HG03095 (cell line): ENCODE measurements at regions not wholly inside any gene's neighbourhood (a gene's known extent, or its start where the extent isn't known, plus 50 kb on each side); places are given as distances from the start of the nearest gene placed in this dataset.
"Not testable (repeated sequence)": the region's sequence is repeated elsewhere in the genome, so short reads cannot be mapped to it uniquely, and the experiment has no call there.

Experiments used
- ATAC-seq: cut with Tn5 transposase; IDR thresholded peaks from one replicate; pipeline ENCODE4 v1.9.1; 2021; ENCODE audit warnings: moderate library complexity; ENCODE audit not compliant: unreplicated experiment

DNA sequence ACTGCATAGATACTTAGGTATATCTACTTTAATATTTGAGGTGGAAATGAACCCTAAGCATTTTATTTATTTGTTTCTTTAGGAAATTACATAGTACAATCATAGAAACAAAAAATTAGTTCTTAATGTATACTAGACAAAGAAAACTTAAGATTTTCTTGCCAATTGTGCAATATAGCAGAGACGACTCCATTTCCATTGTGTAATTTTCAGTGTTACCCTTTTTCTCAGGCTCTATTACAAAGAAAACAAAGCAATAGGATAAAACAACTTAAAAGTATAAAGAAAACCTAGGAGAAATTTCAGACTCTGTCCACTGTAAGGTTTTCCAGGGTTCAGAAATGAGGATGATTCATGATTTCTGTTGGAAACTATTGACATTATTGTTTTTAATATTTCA is 89.0 kb upstream of the SERTAD2 start:
- ATAC-seq: no peak

DNA sequence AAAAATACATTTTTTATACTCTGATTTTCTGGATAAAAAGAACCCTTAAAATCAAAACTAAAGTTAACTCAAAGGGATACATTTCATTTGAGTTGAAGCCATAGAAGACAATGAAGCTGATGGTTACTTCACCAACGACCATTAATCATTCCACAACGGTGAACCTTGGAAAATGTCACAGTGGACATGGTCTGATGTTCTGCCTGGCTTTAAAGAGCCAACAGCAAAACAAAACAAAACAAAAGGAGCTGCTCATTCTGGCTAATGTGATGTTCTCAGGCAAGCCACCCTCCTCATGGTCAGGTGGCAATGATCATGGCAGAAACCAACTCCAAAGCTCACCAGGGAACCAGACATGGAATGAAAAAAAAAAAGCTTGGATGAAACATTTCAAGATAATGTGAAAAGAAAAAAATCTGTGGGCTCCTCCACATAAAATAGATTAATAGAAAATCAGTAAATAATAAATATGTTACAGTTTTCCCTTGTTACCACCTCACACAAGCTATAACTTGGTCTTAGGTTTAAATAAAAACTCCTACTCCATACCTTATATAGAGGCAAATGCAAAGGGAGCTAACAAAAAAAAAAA is 90.1 kb upstream of the SERTAD2 start:
- ATAC-seq: no peak

DNA sequence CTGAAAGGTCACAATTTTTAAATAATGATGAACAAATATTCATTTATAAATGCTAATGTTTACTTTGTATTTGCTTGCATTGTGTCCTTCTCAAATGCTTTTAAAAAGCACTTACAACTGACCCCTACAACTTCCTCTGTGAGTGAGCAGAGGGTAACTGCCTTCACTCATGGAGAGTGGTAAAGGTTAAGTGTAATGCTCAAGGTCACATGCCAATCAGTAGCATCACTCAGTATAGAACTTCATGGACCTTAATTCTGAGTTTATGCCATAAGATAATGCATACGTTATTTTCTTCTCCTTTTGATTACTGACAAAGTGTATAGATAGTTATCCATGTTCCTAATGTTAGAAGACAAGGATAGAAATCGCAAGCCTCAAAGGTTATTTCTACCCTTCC is 91.8 kb upstream of the SERTAD2 start:
- no peak for ATAC-seq

DNA sequence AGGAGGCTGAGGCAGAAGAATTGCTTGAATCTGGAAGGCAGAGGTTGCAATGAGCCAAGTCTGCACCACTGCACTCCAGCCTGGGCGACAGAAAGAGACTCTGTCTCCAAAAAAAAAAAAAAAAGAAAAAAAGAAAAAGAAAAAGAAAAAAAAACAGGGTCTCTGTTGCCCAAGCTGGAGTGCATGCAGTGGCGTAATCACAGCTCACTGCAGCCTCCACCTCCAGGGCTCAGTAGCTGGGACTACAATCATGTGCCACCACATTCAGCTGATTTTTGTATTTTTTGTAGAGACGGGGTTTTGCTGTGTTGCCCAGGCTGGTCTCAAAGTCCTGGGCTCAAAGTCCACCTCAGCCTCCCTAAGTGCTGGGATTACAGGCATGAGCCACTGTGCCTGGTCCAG is 94.0 kb upstream of the SERTAD2 start:
- ATAC-seq: not testable (repeated sequence)

DNA sequence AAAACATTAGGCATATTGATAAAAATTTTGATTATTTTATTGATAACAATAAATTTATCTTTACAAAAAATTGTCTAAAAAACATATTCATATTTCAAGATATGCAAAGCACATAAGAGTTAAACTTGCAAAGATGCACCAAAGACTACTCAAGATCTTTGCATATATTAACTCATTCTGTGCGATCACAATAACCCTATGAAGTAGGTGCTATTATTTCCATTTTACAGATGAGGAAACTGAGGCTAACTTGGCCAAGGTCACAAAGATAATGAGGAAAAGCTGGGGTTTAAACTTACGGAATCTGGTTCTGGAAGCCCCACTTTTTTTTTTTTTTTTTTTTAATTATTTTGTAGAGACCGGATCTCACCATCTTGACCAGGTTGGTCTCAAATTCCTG is 94.4 kb upstream of the SERTAD2 start:
- ATAC-seq: no peak

- no peak for ATAC-seq
Observed at GRCh38 chr2:64748561-64748960, 94.8 kb upstream of the SERTAD2 start.

GRCh38 chr2:64749446-64749845 is 95.7 kb upstream of the SERTAD2 start:
- no peak for ATAC-seq

DNA sequence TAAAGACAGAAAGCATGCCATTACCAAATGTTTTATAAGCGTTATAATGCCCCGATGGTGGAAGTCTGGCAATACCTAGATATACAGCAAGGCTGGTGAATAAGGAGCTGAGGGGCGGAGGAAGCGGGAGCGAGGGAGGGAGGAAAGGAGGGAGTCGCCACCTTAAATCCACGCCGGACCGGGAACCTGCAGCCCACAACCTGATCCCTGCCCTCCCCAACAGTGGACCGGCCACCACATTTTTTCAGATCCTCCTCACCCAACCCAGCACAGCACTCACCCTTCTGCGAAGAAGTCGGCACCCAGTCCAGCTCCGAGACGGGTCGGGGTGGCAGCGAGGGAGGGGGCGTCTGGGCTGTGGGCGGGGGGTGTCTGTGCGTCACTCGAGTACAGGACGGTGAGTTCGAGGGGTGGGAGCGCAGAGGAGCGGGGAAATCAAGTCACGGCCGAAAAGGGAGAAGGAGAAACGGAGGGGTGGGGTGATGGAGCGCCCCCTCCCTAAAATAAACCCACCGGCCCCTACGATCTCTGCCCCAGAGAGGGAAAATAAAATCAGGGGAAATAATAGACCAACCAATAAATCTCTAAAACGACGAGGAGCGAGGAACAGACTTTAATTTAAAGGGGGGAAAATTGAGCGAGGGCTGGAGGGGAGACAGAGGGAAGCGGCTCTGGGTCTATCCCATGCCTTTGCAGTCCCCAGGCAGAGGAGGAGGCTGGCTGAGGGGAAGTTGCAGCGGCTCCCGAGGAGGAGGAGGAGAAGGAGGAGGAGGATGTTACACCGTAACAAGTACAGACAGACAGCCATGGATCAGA is 96.5 kb upstream of the SERTAD2 start:
- no peak for ATAC-seq

DNA sequence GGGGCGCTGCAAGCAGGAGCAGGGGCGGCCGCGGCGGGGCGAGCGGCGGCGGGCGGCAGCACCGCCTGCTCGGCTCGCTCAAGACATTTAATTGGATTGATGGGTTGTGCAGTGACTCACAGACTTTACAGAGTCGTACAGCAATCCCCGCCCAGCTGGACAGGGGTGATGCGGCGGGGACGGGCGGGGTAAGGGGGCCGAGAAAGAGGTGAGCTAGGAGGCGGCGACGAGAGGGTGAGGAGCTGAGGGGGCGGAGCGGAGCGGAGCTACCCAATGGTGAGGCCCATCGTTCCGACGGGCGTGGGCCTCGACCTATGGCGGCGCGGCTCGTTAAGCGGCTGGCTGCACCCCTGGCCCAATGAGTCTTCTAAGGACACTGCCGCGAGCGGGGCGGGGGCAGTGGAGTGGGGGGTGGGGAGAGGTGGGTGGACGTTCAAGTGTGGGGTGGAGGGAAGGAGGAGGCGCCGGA is 97.1 kb upstream of the SERTAD2 start:
- peak; percentile 81 for ATAC-seq

- peak; percentile 74 for ATAC-seq
Observed at GRCh38 chr2:64751286-64752260, 97.9 kb upstream of the SERTAD2 start.

GRCh38 chr2:64753399-64753798 is 99.7 kb upstream of the SERTAD2 start:
- no peak for ATAC-seq

DNA sequence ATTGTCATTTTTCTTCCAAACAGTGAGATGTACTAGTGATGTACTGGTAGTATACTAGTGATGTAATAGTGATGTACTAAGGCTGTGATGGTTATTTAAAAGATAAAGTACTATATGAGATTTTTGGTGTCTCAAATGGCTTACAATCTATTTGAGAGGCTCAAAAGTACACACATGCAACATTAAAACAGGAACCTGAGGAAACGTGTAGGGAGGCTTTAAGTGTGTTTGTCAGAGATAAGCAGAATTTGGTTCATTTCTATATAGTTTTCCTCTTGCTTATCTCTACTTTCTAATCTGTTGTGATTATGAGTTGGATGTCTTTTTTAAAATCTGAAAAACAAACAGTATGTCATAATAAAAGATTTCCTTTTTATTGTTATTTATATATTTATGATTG is 100.9 kb upstream of the SERTAD2 start:
- ATAC-seq: no peak

- no peak for ATAC-seq
Observed at GRCh38 chr2:64757126-64757525, 103.4 kb upstream of the SERTAD2 start.

GRCh38 chr2:64760128-64760527 is 106.4 kb upstream of the SERTAD2 start:
- no peak for ATAC-seq

DNA sequence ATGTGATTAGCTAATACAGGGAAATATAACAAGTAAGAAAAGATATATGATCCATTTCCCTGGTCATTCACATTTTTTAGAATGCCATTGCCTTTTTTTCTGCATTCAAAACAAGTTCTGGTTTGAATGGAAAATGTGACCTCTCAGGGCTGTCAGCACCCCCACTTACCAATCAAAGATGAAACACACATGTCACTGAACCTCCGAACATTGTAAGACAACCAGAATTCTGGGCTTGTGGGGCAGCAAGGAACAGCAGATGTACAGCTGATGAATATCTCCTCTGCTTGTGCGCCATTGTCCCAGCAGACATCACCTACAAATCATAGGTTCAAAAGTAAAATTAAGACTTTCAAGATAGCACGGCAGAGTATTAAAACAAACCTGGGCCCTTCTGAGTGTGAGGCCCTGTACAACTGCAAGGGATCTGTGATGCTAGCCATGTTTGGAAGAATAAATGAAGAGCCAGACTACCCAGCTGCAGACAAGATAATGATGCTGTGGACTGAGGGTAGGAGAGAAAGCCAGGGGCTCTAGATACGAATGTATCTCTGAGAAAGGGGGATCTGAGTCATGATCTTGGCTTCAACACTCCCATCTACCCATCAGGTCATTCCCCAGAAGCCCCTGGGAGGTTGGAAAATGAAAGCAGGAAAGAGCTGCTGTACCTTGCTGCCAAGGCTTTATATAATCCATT is 108.7 kb upstream of the SERTAD2 start:
- no peak for ATAC-seq

DNA sequence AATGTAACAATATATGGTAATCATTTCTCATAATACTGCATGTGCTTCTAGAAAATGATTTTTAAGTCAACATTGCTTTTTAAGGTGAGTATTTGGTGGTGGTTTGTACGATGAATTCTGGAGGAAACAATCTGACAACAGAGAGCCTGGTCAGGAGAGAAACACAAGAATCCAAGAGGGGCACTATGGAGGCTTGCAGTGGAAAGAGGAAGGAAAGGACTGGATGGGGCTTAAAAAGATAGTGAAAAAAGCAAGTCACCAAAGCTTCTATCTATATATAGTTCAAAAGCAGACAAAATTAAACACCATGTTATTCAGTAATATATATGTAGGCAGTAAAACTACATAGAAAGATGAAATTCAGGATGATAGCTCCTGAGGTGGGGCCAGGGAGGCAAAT is 109.4 kb upstream of the SERTAD2 start:
- no peak for ATAC-seq

- no peak for ATAC-seq
Observed at GRCh38 chr2:64765160-64765805, 111.6 kb upstream of the SERTAD2 start.

GRCh38 chr2:64766841-64767669 is 113.3 kb upstream of the SERTAD2 start:
- no peak for ATAC-seq

- peak; percentile 86 for ATAC-seq
Observed at GRCh38 chr2:64767670-64768468, 114.2 kb upstream of the SERTAD2 start.
